Ishikawa (cell line): ENCODE measurements at regions not wholly inside any gene's neighbourhood (a gene's known extent, or its start where the extent isn't known, plus 50 kb on each side); places are given as distances from the start of the nearest gene placed in this dataset.

Experiments used
- CEBPB ChIP-seq: IDR thresholded peaks from 2 replicates; pipeline ENCODE4 v1.6.1; 2012
- EP300 ChIP-seq: IDR thresholded peaks from 2 replicates; pipeline ENCODE4 v1.6.1; 2012; ENCODE audit warnings: borderline replicate concordance
- MAX ChIP-seq: IDR thresholded peaks from 2 replicates; pipeline ENCODE4 v1.6.1; 2012
- NFIC ChIP-seq: IDR thresholded peaks from 2 replicates; pipeline ENCODE4 v1.6.1; 2012
- REST ChIP-seq: IDR thresholded peaks from 2 replicates; pipeline ENCODE4 v1.6.1; 2012; ENCODE audit warnings: low read depth, mild to moderate bottlenecking
- TCF12 ChIP-seq: IDR thresholded peaks from 2 replicates; pipeline ENCODE4 v1.6.1; 2012; ENCODE audit warnings: low read depth
- YY1 ChIP-seq: IDR thresholded peaks from 2 replicates; pipeline ENCODE4 v1.6.1; 2012; ENCODE audit warnings: low read depth

GRCh38 chr5:67878933-67879332 lies 336.6 kb upstream of the PIK3R1 start:
- TF ChIP-seq TCF12 (no peak), MAX (no peak), EP300 (no peak), CEBPB (no peak), NFIC (no peak), YY1 (no peak), REST (no peak)
